ENCODE measurements at regions not wholly inside any gene's neighbourhood (a gene's known extent, or its start where the extent isn't known, plus 50 kb on each side); places are given as distances from the start of the nearest gene placed in this dataset.

DNA sequence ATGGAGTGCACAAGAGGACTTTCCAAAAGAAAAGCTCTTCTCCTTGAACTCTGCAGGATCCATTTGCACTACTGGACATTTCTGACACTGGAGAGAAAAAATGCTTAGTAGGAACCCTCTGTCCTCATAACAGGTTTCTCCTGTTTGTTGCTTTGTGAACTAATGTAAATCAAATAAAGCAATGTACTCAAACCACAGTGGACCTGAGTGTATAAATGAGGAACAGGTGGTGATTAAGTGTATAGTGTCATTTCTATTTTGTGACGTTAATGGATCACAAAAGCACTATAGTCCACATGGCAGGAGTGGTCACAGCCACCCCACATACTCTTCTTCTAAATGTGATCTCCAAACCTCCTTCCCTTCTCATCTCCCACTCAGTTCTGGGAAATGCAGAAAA lies 268.4 kb upstream of the DUSP10 start:
- no peak for DNase-seq (ENCODE audit: extremely low read depth, low read depth)
- H3K4me3 ChIP-seq (replicated peaks; ENCODE audit: low read depth, low read length), result no peak overlapping the region
- TF ChIP-seq, protein P1, sequence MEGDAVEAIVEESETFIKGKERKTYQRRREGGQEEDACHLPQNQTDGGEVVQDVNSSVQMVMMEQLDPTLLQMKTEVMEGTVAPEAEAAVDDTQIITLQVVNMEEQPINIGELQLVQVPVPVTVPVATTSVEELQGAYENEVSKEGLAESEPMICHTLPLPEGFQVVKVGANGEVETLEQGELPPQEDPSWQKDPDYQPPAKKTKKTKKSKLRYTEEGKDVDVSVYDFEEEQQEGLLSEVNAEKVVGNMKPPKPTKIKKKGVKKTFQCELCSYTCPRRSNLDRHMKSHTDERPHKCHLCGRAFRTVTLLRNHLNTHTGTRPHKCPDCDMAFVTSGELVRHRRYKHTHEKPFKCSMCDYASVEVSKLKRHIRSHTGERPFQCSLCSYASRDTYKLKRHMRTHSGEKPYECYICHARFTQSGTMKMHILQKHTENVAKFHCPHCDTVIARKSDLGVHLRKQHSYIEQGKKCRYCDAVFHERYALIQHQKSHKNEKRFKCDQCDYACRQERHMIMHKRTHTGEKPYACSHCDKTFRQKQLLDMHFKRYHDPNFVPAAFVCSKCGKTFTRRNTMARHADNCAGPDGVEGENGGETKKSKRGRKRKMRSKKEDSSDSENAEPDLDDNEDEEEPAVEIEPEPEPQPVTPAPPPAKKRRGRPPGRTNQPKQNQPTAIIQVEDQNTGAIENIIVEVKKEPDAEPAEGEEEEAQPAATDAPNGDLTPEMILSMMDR (IDR thresholded peaks at IDR 0.05; ENCODE audit: low read depth, low read length, missing control alignments), result no peak

DNA sequence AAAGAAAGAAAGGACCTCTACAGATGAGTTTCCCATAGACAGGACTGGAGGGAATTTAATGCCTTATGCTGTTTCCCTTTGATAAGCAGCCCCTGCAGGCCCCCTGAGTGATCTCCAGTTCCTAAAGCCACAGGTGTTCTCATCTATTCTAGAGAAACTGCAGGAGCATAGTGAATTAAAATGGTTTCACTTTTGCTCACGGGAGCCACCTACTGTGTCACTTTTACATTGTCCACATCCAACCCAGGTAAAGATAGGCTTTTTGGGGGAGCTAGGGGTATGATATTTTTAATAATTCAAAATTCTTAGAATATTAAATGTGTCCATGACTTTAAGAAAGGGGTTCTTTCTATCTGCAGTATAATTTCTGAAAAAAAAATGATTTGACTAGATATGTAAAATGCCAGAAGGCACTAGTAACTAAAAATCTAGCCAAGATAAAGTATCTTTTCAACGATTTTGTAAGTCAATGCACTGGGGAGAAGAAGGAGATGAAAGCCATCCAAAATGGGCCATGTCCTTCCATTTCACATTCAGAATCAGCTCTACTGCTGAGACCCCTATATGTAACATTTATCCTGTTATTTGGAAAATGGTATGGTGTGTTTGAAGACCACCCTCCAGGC lies 267.3 kb upstream of the DUSP10 start:
- TF ChIP-seq, protein P1 (IDR thresholded peaks at IDR 0.05; ENCODE audit: low read depth, low read length, missing control alignments), result peak; percentile 5
- no peak overlapping the region for H3K4me3 ChIP-seq (replicated peaks; ENCODE audit: low read depth, low read length)
- DNase-seq (ENCODE audit: extremely low read depth, low read depth), result no peak

DNA sequence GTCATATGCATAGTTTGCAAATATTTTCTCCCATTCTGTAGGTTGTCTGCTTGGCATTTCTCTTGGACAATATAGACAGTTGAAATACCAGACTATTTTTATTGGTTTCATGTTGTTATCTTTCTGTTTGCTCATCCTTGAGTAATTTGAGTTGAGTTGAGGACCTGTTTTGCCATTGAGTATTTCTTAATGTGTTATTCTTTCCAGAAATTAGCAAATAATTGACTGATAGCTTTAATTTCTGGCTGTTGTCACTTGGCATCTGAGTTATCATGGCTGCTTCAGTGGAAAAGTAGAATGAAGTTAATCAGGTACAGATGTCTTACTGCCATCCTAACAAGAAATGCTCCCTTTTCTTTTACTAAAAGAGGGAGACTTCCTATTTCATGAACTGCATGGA lies 264.8 kb upstream of the DUSP10 start:
- no peak overlapping the region for H3K4me3 ChIP-seq (replicated peaks; ENCODE audit: low read depth, low read length)
- no peak for DNase-seq (ENCODE audit: extremely low read depth, low read depth)
- TF ChIP-seq, protein P1 (IDR thresholded peaks at IDR 0.05; ENCODE audit: low read depth, low read length, missing control alignments), result no peak

DNA sequence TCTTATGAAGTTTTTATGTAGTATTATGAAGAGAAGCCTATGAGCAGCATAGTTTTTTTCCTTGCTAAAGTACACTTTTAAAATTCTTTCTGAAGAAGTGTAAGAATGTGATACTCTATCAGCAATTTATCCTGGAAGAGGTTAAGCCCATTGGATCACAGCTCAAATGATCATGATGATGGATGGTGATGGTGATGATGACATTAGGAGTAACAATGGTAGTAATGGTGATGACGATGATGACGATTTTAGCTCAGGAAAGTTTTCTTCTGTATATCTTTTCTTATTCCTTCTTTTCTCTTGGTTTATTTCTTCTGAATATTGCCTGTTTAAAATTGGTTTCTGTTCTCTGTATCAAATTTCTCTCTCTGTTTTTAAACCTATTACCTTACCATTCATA lies 262.9 kb upstream of the DUSP10 start:
- no peak for DNase-seq (ENCODE audit: extremely low read depth, low read depth)
- no peak overlapping the region for H3K4me3 ChIP-seq (replicated peaks; ENCODE audit: low read depth, low read length)
- TF ChIP-seq, protein P1 (IDR thresholded peaks at IDR 0.05; ENCODE audit: low read depth, low read length, missing control alignments), result no peak

DNA sequence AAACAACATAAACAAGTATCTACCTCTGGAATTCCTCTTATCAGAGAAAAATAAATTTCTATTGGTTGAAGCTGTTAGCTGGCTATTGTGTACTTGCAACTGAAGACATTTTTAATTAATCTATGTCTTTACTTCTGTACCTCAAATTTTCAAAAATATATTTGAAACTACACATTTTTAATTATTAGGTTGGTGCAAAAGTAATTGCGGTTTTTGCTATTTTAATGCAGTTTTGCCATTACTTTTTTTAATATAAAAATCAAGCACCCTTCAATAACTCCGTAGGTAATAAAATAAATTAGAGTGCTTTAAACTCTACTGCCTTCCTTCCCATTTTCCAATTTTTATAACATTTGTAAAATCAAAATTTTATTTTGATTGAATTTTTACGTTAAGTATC lies 262.1 kb upstream of the DUSP10 start:
- no peak for DNase-seq (ENCODE audit: extremely low read depth, low read depth)
- TF ChIP-seq, protein P1 (IDR thresholded peaks at IDR 0.05; ENCODE audit: low read depth, low read length, missing control alignments), result no peak
- H3K4me3 ChIP-seq (replicated peaks; ENCODE audit: low read depth, low read length), result no peak overlapping the region

DNA sequence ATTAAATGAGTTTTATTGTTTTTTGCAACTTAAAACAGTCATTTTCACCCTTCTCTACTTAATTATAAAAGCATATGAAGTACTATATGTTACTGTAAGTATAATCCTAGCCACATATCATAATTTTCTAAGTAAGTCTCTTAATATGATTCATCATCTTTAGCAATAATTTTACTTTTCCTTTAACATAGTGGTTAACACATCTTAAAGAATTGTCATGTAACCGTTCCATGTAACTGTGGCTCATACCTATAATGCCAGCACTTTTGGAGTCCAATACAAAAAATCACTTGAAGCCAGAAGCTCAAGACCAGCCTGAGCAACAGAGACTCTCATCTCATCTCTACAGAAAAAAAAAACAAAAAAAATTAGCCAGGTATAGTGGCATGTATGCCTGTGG lies 260.6 kb upstream of the DUSP10 start:
- TF ChIP-seq, protein P1 (IDR thresholded peaks at IDR 0.05; ENCODE audit: low read depth, low read length, missing control alignments), result no peak
- DNase-seq (ENCODE audit: extremely low read depth, low read depth), result no peak
- H3K4me3 ChIP-seq (replicated peaks; ENCODE audit: low read depth, low read length), result no peak overlapping the region

DNA sequence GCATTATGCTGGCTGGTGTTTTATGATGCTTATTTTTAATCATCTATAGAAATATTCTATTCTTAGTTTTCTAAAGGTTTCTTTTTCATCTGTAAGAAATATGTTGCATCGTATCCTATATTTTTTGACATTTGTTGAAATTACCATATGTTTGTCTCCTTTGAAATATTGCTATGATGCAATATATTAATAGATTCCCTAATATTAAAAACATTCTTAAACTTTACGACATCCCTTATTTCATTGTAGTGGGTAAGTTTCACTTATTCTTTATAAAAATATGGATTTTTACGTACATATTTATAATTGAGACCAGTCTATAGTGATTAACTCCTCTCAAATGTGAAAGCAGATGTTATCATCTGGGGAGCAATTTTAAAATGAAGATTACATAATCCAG lies 258.2 kb upstream of the DUSP10 start:
- H3K4me3 ChIP-seq (replicated peaks; ENCODE audit: low read depth, low read length), result no peak overlapping the region
- DNase-seq (ENCODE audit: extremely low read depth, low read depth), result no peak
- TF ChIP-seq, protein P1 (IDR thresholded peaks at IDR 0.05; ENCODE audit: low read depth, low read length, missing control alignments), result no peak

All from HFF-Myc (cell line).